ENCODE measurements at regions not wholly inside any gene's neighbourhood (a gene's known extent, or its start where the extent isn't known, plus 50 kb on each side); places are given as distances from the start of the nearest gene placed in this dataset.

GRCh38 chr1:175894581-175894980 is 151.2 kb upstream of the TNR start:
- no peak for DNase-seq (ENCODE audit: extremely low read depth in 1 of 11, low read depth in 9 of 11, low spot score in 4 of 11)

- no peak for DNase-seq (ENCODE audit: extremely low read depth in 1 of 11, low read depth in 9 of 11, low spot score in 4 of 11)
These were observed 149.8 kb upstream of the TNR start for GRCh38 chr1:175893192-175893591.

GRCh38 chr1:175892686-175893085 is 149.3 kb upstream of the TNR start:
- no peak for DNase-seq (ENCODE audit: extremely low read depth in 1 of 11, low read depth in 9 of 11, low spot score in 4 of 11)

- no peak for DNase-seq (ENCODE audit: extremely low read depth in 1 of 11, low read depth in 9 of 11, low spot score in 4 of 11)
These were observed 148.5 kb upstream of the TNR start for GRCh38 chr1:175891783-175892309.

GRCh38 chr1:175890958-175891357 is 147.6 kb upstream of the TNR start:
- DNase-seq (ENCODE audit: extremely low read depth in 1 of 11, low read depth in 9 of 11, low spot score in 4 of 11) = no peak

GRCh38 chr1:175889848-175890247 is 146.5 kb upstream of the TNR start:
- no peak for DNase-seq (ENCODE audit: extremely low read depth in 1 of 11, low read depth in 9 of 11, low spot score in 4 of 11)

- DNase-seq (ENCODE audit: extremely low read depth in 1 of 11, low read depth in 9 of 11, low spot score in 4 of 11) = no peak
These were observed 145.6 kb upstream of the TNR start for GRCh38 chr1:175888996-175889395.

GRCh38 chr1:175887981-175888428 is 144.6 kb upstream of the TNR start:
- DNase-seq (ENCODE audit: extremely low read depth in 1 of 11, low read depth in 9 of 11, low spot score in 4 of 11) = peak in 10 of 11 donors; percentile 29 to 61 (median 51)

GRCh38 chr1:175887521-175887920 is 144.1 kb upstream of the TNR start:
- DNase-seq (ENCODE audit: extremely low read depth in 1 of 11, low read depth in 9 of 11, low spot score in 4 of 11) = no peak

GRCh38 chr1:175885326-175885725 is 141.9 kb upstream of the TNR start:
- no peak for DNase-seq (ENCODE audit: extremely low read depth in 1 of 11, low read depth in 9 of 11, low spot score in 4 of 11)

- DNase-seq (ENCODE audit: extremely low read depth in 1 of 11, low read depth in 9 of 11, low spot score in 4 of 11) = no peak
These were observed 141.0 kb upstream of the TNR start for GRCh38 chr1:175884369-175884768.

- DNase-seq (ENCODE audit: extremely low read depth in 1 of 11, low read depth in 9 of 11, low spot score in 4 of 11) = no peak
These were observed 138.8 kb upstream of the TNR start for GRCh38 chr1:175882192-175882591.

- DNase-seq (ENCODE audit: extremely low read depth in 1 of 11, low read depth in 9 of 11, low spot score in 4 of 11) = no peak
These were observed 138.0 kb upstream of the TNR start for GRCh38 chr1:175881246-175881976.

GRCh38 chr1:175878775-175879174 is 135.4 kb upstream of the TNR start:
- no peak for DNase-seq (ENCODE audit: extremely low read depth in 1 of 11, low read depth in 9 of 11, low spot score in 4 of 11)

- DNase-seq (ENCODE audit: extremely low read depth in 1 of 11, low read depth in 9 of 11, low spot score in 4 of 11) = no peak
These were observed 134.7 kb upstream of the TNR start for GRCh38 chr1:175877939-175878737.

GRCh38 chr1:175875556-175875955 is 132.2 kb upstream of the TNR start:
- no peak for DNase-seq (ENCODE audit: extremely low read depth in 1 of 11, low read depth in 9 of 11, low spot score in 4 of 11)

- no peak for DNase-seq (ENCODE audit: extremely low read depth in 1 of 11, low read depth in 9 of 11, low spot score in 4 of 11)
These were observed 130.7 kb upstream of the TNR start for GRCh38 chr1:175874081-175874480.

GRCh38 chr1:175873290-175873935 is 130.0 kb upstream of the TNR start:
- DNase-seq (ENCODE audit: extremely low read depth in 1 of 11, low read depth in 9 of 11, low spot score in 4 of 11) = no peak

GRCh38 chr1:175872588-175872987 is 129.2 kb upstream of the TNR start:
- DNase-seq (ENCODE audit: extremely low read depth in 1 of 11, low read depth in 9 of 11, low spot score in 4 of 11) = no peak

- no peak for DNase-seq (ENCODE audit: extremely low read depth in 1 of 11, low read depth in 9 of 11, low spot score in 4 of 11)
These were observed 128.3 kb upstream of the TNR start for GRCh38 chr1:175871647-175872046.

Measured in renal cortex interstitium (tissue), 11 donors.